ENCODE measurements at regions not wholly inside any gene's neighbourhood (a gene's known extent, or its start where the extent isn't known, plus 50 kb on each side); places are given as distances from the start of the nearest gene placed in this dataset.

DNA sequence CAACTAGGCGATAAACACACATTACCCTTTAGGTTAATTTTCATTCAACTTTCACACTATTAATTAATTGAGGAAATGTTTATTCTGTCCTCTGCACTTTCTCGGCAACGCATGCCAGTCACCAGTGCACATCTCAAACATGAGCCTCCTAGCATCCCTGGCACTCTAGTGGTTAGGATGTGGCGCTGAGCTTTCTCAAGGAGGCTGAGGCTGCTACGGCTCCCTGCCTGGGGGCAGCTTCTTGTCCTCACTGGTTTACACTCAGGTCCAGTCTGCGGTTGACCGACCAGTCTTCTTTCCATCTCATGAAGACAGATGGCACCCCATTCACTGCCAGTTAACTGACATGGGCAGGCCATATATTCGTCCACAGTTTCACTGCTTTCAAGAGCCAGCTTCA, 463.4 kb downstream of the EIPR1 start:
- Histone ChIP-seq H3K27me3 (ENCODE audit: control insufficient read depth, insufficient read depth, low read length) (no peaks in the 10 kb centered on the region), H3K36me3 (ENCODE audit: control insufficient read depth, insufficient read depth, low read length) (no peaks in the 10 kb centered on the region), H3K4me3 (ENCODE audit: low read depth, low read length) (no peak overlapping the region)
- TF ChIP-seq, protein P1, sequence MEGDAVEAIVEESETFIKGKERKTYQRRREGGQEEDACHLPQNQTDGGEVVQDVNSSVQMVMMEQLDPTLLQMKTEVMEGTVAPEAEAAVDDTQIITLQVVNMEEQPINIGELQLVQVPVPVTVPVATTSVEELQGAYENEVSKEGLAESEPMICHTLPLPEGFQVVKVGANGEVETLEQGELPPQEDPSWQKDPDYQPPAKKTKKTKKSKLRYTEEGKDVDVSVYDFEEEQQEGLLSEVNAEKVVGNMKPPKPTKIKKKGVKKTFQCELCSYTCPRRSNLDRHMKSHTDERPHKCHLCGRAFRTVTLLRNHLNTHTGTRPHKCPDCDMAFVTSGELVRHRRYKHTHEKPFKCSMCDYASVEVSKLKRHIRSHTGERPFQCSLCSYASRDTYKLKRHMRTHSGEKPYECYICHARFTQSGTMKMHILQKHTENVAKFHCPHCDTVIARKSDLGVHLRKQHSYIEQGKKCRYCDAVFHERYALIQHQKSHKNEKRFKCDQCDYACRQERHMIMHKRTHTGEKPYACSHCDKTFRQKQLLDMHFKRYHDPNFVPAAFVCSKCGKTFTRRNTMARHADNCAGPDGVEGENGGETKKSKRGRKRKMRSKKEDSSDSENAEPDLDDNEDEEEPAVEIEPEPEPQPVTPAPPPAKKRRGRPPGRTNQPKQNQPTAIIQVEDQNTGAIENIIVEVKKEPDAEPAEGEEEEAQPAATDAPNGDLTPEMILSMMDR (IDR thresholded peaks at IDR 0.05; ENCODE audit: insufficient read depth, low read length, poor library complexity, severe bottlenecking), result no peak
- DNase-seq (ENCODE audit: low read depth), result no peak

DNA sequence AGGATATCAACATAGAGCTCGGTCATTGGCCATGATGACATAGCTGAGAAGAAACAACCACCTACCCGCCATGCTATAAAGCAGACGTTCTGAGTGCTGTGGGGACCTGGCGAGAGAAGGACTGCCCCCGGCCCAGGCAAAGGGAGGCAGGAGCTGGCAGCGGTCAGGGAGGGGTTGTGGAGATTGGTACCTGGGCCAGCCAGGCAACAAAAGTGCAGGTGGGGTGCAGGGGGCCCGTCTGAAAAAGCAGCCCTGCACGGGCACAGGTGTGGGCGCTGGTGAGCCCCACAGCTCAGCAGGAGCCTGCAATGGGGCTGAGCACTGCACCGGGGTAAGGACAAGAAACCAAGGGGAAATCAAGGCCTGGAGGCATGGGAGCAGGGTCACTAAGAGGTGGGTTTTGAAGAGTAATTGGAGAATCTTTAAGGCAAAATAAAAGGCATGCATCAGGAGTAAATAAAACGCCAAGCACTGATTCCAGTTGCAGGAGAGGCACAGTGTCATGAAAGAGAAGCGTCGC, 464.0 kb downstream of the EIPR1 start:
- no peak for DNase-seq (ENCODE audit: low read depth)
- TF ChIP-seq, protein P1 (IDR thresholded peaks at IDR 0.05; ENCODE audit: insufficient read depth, low read length, poor library complexity, severe bottlenecking), result no peak
- no peaks in the 10 kb centered on the region for H3K27me3 ChIP-seq (ENCODE audit: control insufficient read depth, insufficient read depth, low read length)
- no peaks in the 10 kb centered on the region for H3K36me3 ChIP-seq (ENCODE audit: control insufficient read depth, insufficient read depth, low read length)
- H3K4me3 ChIP-seq (ENCODE audit: low read depth, low read length), result no peak overlapping the region

DNA sequence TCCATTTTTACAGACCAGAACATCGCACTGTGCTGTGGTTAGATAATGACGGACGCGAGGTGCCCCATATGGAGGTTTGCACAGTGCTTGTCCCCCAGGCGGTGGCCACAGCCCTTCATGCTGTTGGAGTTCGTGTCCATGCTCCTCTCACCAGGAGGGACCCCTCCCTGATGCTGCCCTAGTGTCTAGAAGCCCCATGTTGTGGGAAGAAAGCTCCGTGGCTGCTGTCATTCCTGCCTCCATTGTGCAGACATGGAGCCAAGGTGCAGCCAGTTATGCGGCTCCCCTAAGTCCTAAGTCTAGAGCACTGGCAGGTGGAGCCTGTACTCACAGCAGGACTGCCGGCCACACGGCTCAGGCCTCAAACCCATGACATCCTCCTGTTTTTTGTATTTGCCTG, 464.9 kb downstream of the EIPR1 start:
- no peak for DNase-seq (ENCODE audit: low read depth)
- Histone ChIP-seq H3K4me3 (ENCODE audit: low read depth, low read length) (no peak overlapping the region), H3K36me3 (ENCODE audit: control insufficient read depth, insufficient read depth, low read length) (no peaks in the 10 kb centered on the region), H3K27me3 (ENCODE audit: control insufficient read depth, insufficient read depth, low read length) (no peaks in the 10 kb centered on the region)
- TF ChIP-seq, protein P1 (IDR thresholded peaks at IDR 0.05; ENCODE audit: insufficient read depth, low read length, poor library complexity, severe bottlenecking), result no peak

DNA sequence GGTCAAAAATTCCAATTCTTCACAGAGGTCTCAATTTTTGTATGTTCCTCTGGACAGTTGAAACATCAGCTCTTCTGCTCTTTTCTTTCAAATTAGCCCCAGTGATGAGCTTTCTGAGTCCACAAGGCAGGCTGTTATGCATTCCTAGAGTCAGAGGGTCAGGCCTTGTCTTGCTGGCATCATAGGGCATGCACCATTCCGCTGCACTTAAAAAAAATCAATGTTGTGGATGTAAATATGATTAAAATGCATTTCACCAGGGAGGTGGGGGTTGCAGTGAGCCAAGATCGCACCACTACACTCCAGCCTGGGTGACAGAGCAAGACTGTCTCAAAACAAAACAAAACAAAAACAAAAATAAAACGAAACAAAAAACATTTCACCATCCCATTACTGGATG, 465.3 kb downstream of the EIPR1 start:
- DNase-seq (ENCODE audit: low read depth), result no peak
- H3K36me3 ChIP-seq (ENCODE audit: control insufficient read depth, insufficient read depth, low read length), result no peaks in the 10 kb centered on the region
- H3K27me3 ChIP-seq (ENCODE audit: control insufficient read depth, insufficient read depth, low read length), result no peaks in the 10 kb centered on the region
- no peak overlapping the region for H3K4me3 ChIP-seq (ENCODE audit: low read depth, low read length)
- TF ChIP-seq, protein P1 (IDR thresholded peaks at IDR 0.05; ENCODE audit: insufficient read depth, low read length, poor library complexity, severe bottlenecking), result no peak

DNA sequence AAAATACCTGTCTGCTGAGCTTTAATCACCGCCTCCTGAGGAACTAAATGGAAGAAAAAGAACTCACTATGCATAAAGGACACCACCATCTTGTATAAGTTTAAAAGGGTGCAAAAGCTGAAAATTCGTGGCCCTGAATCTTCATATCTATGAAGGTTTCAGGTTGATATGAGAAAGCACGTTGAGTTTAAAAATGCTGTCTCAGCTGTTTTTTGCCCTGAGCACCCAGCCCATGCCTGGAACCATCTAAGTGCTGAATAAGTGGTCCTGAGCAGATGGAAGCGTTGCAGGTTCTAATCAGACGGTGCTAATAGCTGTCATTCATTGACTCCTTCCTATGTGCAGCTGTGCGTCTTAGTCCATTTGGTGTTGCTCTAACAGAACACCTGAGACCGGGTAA, 467.4 kb downstream of the EIPR1 start:
- no peaks in the 10 kb centered on the region for H3K27me3 ChIP-seq (ENCODE audit: control insufficient read depth, insufficient read depth, low read length)
- no peaks in the 10 kb centered on the region for H3K36me3 ChIP-seq (ENCODE audit: control insufficient read depth, insufficient read depth, low read length)
- no peak overlapping the region for H3K4me3 ChIP-seq (ENCODE audit: low read depth, low read length)
- TF ChIP-seq, protein P1 (IDR thresholded peaks at IDR 0.05; ENCODE audit: insufficient read depth, low read length, poor library complexity, severe bottlenecking), result no peak
- DNase-seq (ENCODE audit: low read depth), result no peak

Data from kidney epithelial cell (primary cell).